ENCODE measurements at regions not wholly inside any gene's neighbourhood (a gene's known extent, or its start where the extent isn't known, plus 50 kb on each side); places are given as distances from the start of the nearest gene placed in this dataset.

- H3K9me3 ChIP-seq: no peaks in the 10 kb centered on the region
- H3K4me1 ChIP-seq: no peaks in the 10 kb centered on the region
- no peak overlapping the region for H3K4me3 ChIP-seq
- DNase-seq (ENCODE audit: low spot score): no peak
- TF ChIP-seq, protein P1, sequence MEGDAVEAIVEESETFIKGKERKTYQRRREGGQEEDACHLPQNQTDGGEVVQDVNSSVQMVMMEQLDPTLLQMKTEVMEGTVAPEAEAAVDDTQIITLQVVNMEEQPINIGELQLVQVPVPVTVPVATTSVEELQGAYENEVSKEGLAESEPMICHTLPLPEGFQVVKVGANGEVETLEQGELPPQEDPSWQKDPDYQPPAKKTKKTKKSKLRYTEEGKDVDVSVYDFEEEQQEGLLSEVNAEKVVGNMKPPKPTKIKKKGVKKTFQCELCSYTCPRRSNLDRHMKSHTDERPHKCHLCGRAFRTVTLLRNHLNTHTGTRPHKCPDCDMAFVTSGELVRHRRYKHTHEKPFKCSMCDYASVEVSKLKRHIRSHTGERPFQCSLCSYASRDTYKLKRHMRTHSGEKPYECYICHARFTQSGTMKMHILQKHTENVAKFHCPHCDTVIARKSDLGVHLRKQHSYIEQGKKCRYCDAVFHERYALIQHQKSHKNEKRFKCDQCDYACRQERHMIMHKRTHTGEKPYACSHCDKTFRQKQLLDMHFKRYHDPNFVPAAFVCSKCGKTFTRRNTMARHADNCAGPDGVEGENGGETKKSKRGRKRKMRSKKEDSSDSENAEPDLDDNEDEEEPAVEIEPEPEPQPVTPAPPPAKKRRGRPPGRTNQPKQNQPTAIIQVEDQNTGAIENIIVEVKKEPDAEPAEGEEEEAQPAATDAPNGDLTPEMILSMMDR (IDR thresholded peaks at IDR 0.05): no peak
- H3K27me3 ChIP-seq: no peaks in the 10 kb centered on the region
- no peaks in the 10 kb centered on the region for H3K36me3 ChIP-seq
- no peak overlapping the region for H3K27ac ChIP-seq
These were observed 105.5 kb downstream of the MYCN start for GRCh38 chr2:16045653-16046352.

GRCh38 chr2:16044946-16045456, 104.7 kb downstream of the MYCN start:
- no peak for DNase-seq (ENCODE audit: low spot score)
- H3K27ac ChIP-seq: no peak overlapping the region
- no peak overlapping the region for H3K4me3 ChIP-seq
- no peaks in the 10 kb centered on the region for H3K27me3 ChIP-seq
- H3K9me3 ChIP-seq: no peaks in the 10 kb centered on the region
- no peaks in the 10 kb centered on the region for H3K36me3 ChIP-seq
- TF ChIP-seq, protein P1 (IDR thresholded peaks at IDR 0.05): no peak
- H3K4me1 ChIP-seq: no peaks in the 10 kb centered on the region

- no peak overlapping the region for H3K27ac ChIP-seq
- H3K27me3 ChIP-seq: no peaks in the 10 kb centered on the region
- no peaks in the 10 kb centered on the region for H3K9me3 ChIP-seq
- TF ChIP-seq, protein P1 (IDR thresholded peaks at IDR 0.05): no peak
- H3K4me3 ChIP-seq: no peak overlapping the region
- no peak for DNase-seq (ENCODE audit: low spot score)
- no peaks in the 10 kb centered on the region for H3K36me3 ChIP-seq
- H3K4me1 ChIP-seq: no peaks in the 10 kb centered on the region
These were observed 103.3 kb downstream of the MYCN start for GRCh38 chr2:16043627-16044026.

GRCh38 chr2:16043192-16043591, 102.8 kb downstream of the MYCN start:
- no peak for DNase-seq (ENCODE audit: low spot score)
- Histone ChIP-seq H3K9me3 (no peaks in the 10 kb centered on the region), H3K4me1 (no peaks in the 10 kb centered on the region), H3K36me3 (no peaks in the 10 kb centered on the region), H3K4me3 (no peak overlapping the region), H3K27ac (no peak overlapping the region), H3K27me3 (no peaks in the 10 kb centered on the region)
- TF ChIP-seq, protein P1 (IDR thresholded peaks at IDR 0.05): no peak

DNA sequence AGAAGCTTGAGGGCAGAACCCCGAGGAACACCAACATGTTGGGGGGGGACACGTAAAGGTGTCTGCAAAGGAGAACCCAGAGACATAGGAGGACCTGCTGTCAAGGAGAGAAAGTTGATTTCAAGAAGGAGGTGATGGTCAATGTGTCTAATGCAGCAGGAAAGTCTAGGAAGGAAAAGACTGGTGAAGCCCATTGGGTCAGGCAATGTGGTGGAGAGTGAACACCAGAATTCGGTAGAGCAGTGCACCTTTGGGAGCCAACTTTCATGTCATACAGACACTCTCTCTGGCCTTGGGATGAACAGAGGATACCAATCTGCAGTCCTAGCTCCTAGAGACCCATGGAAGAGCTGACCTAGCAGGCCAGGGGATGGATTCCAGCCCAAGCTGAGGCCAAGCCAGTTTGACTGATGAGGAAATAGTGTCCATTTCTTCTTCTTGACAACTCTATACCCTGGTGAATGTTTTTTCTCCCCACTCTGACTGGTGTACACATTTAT, 101.9 kb downstream of the MYCN start:
- Histone ChIP-seq H3K9me3 (no peaks in the 10 kb centered on the region), H3K27me3 (no peaks in the 10 kb centered on the region), H3K4me1 (no peaks in the 10 kb centered on the region), H3K27ac (no peak overlapping the region), H3K4me3 (no peak overlapping the region), H3K36me3 (no peaks in the 10 kb centered on the region)
- no peak for DNase-seq (ENCODE audit: low spot score)
- TF ChIP-seq, protein P1 (IDR thresholded peaks at IDR 0.05): no peak
